Adipocyte (in vitro differentiated cells): ENCODE measurements at regions not wholly inside any gene's neighbourhood (a gene's known extent, or its start where the extent isn't known, plus 50 kb on each side); places are given as distances from the start of the nearest gene placed in this dataset.

ENCODE experiments used
- DNase-seq: peaks from one replicate; pipeline ENCODE4 v3.0.0-alpha.2; 2015; ENCODE audit warnings: low read depth
- H3K27me3 ChIP-seq: replicated peaks from 2 replicates; pipeline ENCODE4 v1.7.0; 2013; ENCODE audit warnings: mild to moderate bottlenecking, low read length, moderate library complexity; ENCODE audit not compliant: control insufficient read depth, insufficient read depth
- H3K36me3 ChIP-seq: 2 replicates; pipeline ENCODE4 v1.7.0; 2013; ENCODE audit warnings: low read length, mild to moderate bottlenecking, moderate library complexity; ENCODE audit not compliant: control insufficient read depth, insufficient read depth, severe bottlenecking
- H3K4me1 ChIP-seq: 2 replicates; pipeline ENCODE4 v1.7.0; 2013; ENCODE audit warnings: mild to moderate bottlenecking, low read length, moderate library complexity; ENCODE audit not compliant: control insufficient read depth, insufficient read depth
- H3K4me3 ChIP-seq: 2 replicates; pipeline ENCODE4 v1.7.0; 2013; ENCODE audit warnings: mild to moderate bottlenecking, low read length, moderate library complexity
- H3K9ac ChIP-seq: 2 replicates; pipeline ENCODE4 v1.7.0; 2013; ENCODE audit warnings: mild to moderate bottlenecking, low read length, moderate library complexity
- H3K9me3 ChIP-seq: 2 replicates; pipeline ENCODE4 v1.7.0; 2013; ENCODE audit warnings: mild to moderate bottlenecking, low read length, moderate library complexity; ENCODE audit not compliant: control insufficient read depth

DNA sequence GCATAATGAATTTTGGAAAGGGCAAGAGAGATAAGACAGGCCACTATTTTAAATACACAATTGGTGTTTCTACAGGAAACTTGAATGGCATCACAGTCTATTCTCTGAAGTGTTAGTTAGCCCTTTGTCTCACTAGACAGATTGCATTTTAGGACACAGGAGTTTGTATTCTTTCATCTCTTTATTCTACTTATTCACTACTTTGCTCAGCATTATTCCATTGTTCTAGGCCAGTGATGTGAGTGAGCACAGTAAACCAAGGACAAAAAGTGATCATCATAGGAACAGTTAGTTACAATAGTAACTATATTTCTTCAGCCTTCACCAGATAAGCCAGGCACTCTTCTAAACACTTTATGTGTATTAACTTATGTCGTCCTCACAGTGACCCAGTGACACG lies 150.2 kb upstream of the SLCO3A1 start:
- H3K27me3 ChIP-seq = no peaks in the 10 kb centered on the region
- peaks cover 5% of the 10 kb centered on the region for H3K4me1 ChIP-seq
- DNase-seq = no peak
- no peak overlapping the region for H3K4me3 ChIP-seq
- H3K9me3 ChIP-seq = no peaks in the 10 kb centered on the region
- H3K36me3 ChIP-seq = no peaks in the 10 kb centered on the region
- no peak overlapping the region for H3K9ac ChIP-seq

DNA sequence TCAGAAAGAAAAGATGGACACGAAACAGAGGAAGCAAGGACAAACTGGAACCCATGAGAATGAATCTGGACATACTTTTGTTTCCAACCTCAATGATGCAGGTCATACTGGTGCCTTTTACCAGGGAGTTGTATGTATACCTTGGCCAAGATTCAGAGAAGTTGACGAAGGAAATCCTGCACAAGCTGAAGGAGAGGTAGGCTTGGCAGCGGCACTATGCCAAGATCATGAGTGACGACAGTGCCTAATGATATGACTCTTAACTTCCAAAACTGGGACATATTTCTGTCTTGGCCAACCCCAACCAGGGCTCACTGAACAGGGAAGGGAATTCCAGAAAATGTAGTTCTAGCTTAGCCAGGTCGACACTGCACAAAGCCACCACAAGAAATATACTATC lies 149.2 kb upstream of the SLCO3A1 start:
- H3K27me3 ChIP-seq = peaks cover 3% of the 10 kb centered on the region
- H3K9me3 ChIP-seq = no peaks in the 10 kb centered on the region
- no peak for DNase-seq

DNA sequence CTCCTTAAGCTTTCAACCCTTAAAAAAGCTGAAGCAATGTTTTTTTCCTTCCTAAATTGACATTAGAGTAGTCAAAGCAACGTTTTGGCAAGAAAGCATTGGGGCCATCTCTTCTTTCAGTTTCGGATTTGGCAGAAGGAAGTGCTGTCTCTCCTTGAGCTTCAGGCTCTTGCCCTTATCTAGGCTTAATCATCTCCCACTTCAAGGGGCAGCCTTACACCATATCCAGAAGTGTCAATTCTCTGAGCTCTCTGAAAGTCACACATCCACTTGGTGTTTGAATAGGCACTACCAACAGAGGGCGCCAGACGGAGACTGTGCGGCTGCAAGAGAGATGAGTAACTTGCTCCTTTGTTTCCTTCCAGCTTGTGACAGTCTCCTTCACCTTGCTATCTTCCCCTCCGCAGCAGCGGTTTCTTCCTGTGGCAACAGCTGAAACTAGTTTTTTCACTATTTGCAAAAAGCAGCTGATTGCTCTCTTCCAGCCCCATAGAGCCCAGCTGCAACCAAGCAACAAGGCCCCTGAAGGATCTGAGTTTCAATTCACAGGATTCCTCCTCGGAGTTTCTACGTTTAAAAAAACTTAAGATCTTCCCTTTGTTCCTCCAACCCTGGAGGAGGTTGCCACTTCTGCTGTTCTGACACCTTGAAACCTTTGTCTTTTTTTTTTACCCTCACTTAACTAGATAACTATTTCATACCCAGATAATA lies 147.0 kb upstream of the SLCO3A1 start:
- Histone ChIP-seq H3K4me3 (peak overlapping the region; percentile 51), H3K27me3 (peaks cover 5% of the 10 kb centered on the region), H3K4me1 (peaks cover 5% of the 10 kb centered on the region), H3K9me3 (no peaks in the 10 kb centered on the region), H3K36me3 (no peaks in the 10 kb centered on the region), H3K9ac (peak overlapping the region; percentile 38)
- peak; percentile 65 for DNase-seq

More for the DNA sequence above, 149.2 kb upstream of the SLCO3A1 start:
- Histone ChIP-seq H3K4me1 (peaks cover 5% of the 10 kb centered on the region), H3K9ac (no peak overlapping the region), H3K36me3 (no peaks in the 10 kb centered on the region), H3K4me3 (no peak overlapping the region)

DNA sequence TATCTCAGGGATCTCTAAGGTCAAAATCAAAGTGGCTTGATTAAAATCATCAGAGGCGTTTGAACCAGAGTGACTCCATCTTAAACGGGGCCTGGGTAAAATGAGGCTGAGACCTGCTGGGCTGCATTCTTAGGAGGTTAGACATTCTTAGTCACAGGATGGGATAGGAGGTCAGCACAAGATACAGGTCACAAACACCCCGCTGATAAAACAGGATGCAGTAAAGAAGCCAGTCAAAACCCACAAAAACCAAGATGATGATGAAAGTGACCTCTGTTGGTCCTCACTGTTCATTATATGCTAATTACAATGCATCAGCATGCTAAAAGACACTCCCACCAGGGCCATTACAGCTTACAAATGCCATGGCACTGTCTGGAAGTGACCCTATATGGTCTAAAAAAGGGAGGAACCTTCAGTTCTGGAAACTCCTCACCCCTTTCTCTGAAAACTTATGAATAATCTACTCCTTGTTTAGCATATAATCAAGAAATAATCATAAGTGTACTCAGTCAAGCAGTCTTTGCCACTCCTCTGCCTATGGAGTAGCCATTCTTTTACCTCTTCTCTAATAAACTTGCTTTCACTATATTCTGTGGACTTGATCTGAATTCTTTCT lies 143.3 kb upstream of the SLCO3A1 start:
- H3K4me3 ChIP-seq = no peak overlapping the region
- H3K36me3 ChIP-seq = no peaks in the 10 kb centered on the region
- H3K9ac ChIP-seq = no peak overlapping the region
- H3K9me3 ChIP-seq = no peaks in the 10 kb centered on the region
- no peak for DNase-seq
- peaks cover 5% of the 10 kb centered on the region for H3K4me1 ChIP-seq
- peaks cover 14% of the 10 kb centered on the region for H3K27me3 ChIP-seq

DNA sequence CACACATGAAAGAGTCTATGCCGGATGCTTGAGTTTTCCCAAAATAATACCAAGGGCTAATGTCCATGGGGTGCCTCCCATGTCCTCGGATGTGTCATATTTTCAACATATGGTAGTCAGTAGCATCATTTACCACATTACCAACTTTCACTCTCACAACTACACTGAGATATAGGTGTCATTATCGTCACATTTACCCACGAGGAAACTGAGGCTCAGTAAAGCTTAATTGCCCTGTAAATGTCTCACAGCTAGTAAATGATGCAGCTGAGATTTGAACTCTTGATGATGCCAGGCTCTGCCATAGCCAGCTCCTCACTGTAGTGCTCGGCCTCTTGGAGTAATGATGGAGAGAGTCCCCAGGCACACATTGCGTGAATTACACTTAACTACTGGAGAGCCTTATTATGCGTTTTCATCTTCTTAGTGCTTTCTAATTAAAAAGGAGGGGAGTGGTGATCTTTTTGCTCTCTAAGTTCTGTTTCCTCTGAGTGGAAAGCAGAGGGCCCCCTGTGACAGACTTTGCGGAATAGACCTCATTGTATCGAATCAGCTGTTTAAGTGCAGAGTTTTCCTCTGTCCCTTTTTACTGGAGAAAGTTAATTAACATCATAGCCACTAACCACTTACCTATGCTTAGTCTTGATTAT lies 142.0 kb upstream of the SLCO3A1 start:
- Histone ChIP-seq H3K4me1 (no peaks in the 10 kb centered on the region), H3K4me3 (no peak overlapping the region), H3K9me3 (no peaks in the 10 kb centered on the region), H3K36me3 (no peaks in the 10 kb centered on the region), H3K9ac (no peak overlapping the region), H3K27me3 (peaks cover 24% of the 10 kb centered on the region)
- DNase-seq = no peak

DNA sequence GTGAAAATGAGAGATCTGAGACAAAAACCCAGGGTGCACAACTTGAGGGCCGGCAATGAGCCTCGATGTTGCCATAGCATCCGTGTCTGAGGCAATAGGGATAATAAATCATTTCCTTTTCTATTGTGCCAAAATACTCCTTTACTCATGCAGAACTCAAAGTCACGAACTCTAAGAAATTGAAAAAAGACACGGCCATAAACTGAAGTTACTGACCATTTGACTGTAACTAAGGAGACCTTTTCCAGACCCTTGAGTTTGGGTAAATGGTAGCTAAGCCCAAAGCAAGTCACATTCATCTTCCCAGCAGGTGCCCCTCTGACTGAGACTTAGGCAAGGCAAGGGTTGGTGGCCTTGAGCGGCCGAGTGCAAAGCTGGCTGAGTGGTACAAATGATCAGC lies 141.2 kb upstream of the SLCO3A1 start:
- Histone ChIP-seq H3K36me3 (no peaks in the 10 kb centered on the region), H3K27me3 (peaks cover 24% of the 10 kb centered on the region), H3K9ac (no peak overlapping the region), H3K4me1 (no peaks in the 10 kb centered on the region), H3K4me3 (no peak overlapping the region), H3K9me3 (peaks cover 3% of the 10 kb centered on the region)
- DNase-seq = no peak

DNA sequence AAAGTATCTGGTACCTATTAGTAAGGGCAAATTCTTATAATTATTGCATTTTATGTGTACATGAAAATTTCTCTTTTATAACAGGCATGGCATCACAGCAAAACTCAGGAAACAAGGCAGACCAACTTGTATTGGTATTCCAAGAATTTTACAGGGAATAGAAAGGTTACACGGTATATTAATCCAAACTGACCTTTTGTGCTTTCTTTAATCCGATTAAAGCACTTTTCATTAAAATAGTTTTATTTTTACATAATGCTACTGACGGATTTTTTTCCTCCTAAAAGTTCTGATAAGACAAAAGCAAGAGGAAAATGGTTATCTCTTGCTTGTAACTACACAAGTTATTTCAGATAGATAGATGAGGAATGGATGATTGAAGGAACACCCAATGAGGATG lies 137.0 kb upstream of the SLCO3A1 start:
- no peaks in the 10 kb centered on the region for H3K36me3 ChIP-seq

DNA sequence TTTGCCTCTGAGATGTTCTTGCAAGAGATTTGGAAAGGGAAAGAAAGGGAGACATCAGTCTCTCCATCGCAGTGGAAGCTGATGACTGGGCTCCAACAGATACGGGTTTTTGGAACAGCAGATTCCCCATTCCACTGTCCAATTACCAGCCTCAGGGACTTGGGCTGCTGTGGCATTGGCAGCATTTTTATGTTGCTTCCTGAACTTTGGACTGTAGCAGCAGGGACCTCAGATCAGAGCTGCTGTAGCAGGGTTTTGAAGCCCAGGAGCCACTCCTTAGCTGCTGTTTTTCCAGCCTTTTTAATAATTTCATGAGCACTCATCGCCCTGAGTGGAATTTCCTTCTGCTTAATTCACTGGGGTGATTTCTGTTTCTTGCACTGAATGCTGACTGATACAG lies 135.7 kb upstream of the SLCO3A1 start:
- Histone ChIP-seq H3K4me1 (no peaks in the 10 kb centered on the region), H3K9me3 (peaks cover 6% of the 10 kb centered on the region), H3K4me3 (no peak overlapping the region), H3K9ac (no peak overlapping the region), H3K36me3 (no peaks in the 10 kb centered on the region), H3K27me3 (peaks cover 39% of the 10 kb centered on the region)
- no peak for DNase-seq

More for the DNA sequence above, 137.0 kb upstream of the SLCO3A1 start:
- H3K9me3 ChIP-seq = peaks cover 6% of the 10 kb centered on the region
- no peak overlapping the region for H3K9ac ChIP-seq
- H3K4me1 ChIP-seq = no peaks in the 10 kb centered on the region
- no peak for DNase-seq
- no peak overlapping the region for H3K4me3 ChIP-seq
- peaks cover 36% of the 10 kb centered on the region for H3K27me3 ChIP-seq

DNA sequence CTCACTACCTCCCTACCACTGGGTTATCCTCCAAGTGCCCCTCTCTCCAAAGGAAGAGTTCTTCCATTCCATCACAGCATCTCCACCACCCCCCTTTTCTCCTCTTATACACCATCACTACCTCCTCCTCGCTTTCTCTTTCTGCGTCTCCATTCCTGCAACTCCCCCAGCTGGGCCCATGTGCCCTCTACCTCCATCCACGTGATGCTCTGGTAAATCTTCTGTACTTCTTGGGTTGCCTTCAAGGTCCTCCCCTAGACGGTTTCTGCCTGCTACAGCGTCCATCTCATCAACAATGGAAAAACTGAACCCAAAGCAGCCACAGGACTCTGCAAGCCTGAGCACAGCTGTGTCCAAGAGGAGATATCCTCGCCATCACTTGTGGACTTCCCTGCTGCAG lies 129.5 kb upstream of the SLCO3A1 start:
- no peak for DNase-seq

DNA sequence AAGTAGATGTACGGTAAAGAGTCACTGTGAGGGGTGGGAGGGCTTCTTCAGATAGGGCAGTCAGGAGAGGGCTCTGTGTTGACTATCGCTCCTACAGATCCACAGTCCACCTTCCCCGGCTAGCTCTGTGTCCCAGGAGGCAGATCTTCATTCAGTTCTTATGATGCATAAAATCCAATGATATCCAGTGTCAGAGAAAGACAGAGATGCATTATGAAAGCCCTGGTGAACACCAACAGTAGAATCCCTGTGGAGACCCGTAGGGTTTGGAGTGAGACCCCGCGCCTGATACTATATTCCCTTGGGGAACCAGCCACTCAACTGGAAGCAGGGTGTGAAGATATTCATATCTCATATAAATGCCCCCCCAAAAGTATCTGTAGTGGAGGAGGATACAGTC lies 119.8 kb upstream of the SLCO3A1 start:
- Histone ChIP-seq H3K4me1 (no peaks in the 10 kb centered on the region), H3K36me3 (no peaks in the 10 kb centered on the region), H3K4me3 (no peak overlapping the region), H3K9ac (no peak overlapping the region), H3K27me3 (peaks cover 23% of the 10 kb centered on the region), H3K9me3 (no peaks in the 10 kb centered on the region)
- no peak for DNase-seq

More for the DNA sequence above, 129.5 kb upstream of the SLCO3A1 start:
- H3K4me1 ChIP-seq = no peaks in the 10 kb centered on the region
- no peak overlapping the region for H3K4me3 ChIP-seq
- H3K9me3 ChIP-seq = peaks cover 2% of the 10 kb centered on the region
- H3K27me3 ChIP-seq = peaks cover 18% of the 10 kb centered on the region
- no peaks in the 10 kb centered on the region for H3K36me3 ChIP-seq
- no peak overlapping the region for H3K9ac ChIP-seq

DNA sequence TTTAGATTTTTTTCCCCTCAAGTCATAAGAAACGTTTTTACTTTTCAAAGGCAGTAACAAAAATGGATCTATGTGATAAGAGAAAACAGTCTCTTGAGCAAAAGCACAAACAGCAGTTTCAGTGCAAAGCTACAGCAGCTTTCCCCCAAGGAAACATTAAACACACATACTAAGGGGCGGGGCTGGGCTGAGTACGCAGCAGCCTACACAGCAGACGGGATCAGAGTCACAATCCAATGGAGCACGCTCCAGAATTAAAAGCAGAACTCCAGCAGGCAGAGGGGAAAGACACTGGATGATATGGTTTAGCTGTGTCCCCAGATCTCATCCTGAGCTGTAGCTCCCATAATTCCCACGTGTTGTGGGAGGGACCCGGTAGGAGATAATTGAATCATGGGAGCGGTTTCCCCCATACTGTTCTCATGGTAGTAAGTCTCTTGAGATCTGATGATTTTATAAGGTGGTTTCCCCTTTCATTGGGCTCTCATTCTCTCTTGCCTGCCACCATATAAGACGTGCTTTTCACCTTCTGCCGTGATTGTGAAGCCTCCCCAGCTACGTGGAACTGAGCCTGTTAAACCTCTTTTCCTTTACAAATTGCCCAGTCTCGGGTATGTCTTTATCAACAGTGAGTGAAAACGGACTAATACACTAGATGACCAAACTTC lies 116.2 kb upstream of the SLCO3A1 start:
- Histone ChIP-seq H3K4me3 (peak overlapping the region; percentile 58), H3K36me3 (no peaks in the 10 kb centered on the region), H3K4me1 (no peaks in the 10 kb centered on the region), H3K27me3 (peaks cover 23% of the 10 kb centered on the region), H3K9me3 (no peaks in the 10 kb centered on the region), H3K9ac (no peak overlapping the region)
- no peak for DNase-seq
